ENCODE measurements at regions not wholly inside any gene's neighbourhood (a gene's known extent, or its start where the extent isn't known, plus 50 kb on each side); places are given as distances from the start of the nearest gene placed in this dataset.

DNA sequence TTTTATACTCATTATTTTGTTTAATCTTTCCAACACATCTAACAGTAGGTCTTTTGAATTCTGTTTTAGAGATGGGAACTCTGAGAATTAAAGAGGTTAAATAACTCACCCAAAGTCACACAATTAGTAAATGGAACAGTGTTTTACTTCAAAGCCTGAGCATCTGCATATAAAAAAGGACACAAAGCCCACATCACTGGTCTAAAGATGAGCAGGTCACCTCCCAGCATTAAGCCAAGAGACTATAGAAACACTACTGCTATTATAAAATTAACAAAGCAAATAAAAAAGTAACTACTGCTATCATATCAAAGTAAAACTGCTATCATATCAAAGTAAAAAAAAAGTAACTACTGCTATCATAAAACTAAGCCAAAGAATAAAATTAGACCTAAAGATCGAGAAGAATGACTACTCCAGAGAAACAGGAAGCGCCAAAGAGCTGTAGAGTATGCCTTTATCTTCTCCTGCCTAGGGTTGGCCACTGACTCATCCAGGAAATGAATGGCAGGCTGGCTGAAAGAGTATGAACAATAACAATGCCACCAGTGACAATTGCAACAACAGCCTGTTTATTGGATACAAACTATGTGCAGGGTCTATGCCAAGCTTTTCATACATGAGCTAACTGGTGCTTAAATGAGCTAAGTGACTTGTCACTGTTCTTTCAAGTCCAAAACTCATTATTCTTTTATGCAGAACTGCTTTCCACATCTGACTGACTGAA lies 1153.0 kb upstream of the TENM4 start:
- no peaks in the 10 kb centered on the region for H3K9me3 Mint-ChIP-seq (ENCODE audit: unreplicated experiment)
- no peaks in the 10 kb centered on the region for H3K36me3 Mint-ChIP-seq (ENCODE audit: insufficient read depth, unreplicated experiment)
- POLR2A ChIA-PET: interaction anchor here (0.7 kb wide), 1 partner anchor 431 kb away, joined by 3 read pairs; no protein-coding TSS in a partner anchor
- H3K4me3 Mint-ChIP-seq (ENCODE audit: unreplicated experiment): peak overlapping the region; percentile 16
- peak overlapping the region; percentile 87 for H3K27ac Mint-ChIP-seq (ENCODE audit: low read depth, unreplicated experiment)
- CTCF ChIA-PET: no interaction called here
- BruUV-seq (replicated peaks): no TSS peak
- peaks cover 16% of the 10 kb centered on the region for H3K4me1 Mint-ChIP-seq (ENCODE audit: insufficient read depth, unreplicated experiment)
- DNase-seq (ENCODE audit: unreplicated experiment): peak; percentile 85
- intact Hi-C loops (cut with micrococcal nuclease): loop anchor here (2.0 kb wide), 1 partner anchor 413 kb away; no protein-coding TSS in a partner anchor
- no peaks in the 10 kb centered on the region for H3K27me3 Mint-ChIP-seq (ENCODE audit: insufficient read depth, unreplicated experiment)
- TF ChIP-seq, protein P1, sequence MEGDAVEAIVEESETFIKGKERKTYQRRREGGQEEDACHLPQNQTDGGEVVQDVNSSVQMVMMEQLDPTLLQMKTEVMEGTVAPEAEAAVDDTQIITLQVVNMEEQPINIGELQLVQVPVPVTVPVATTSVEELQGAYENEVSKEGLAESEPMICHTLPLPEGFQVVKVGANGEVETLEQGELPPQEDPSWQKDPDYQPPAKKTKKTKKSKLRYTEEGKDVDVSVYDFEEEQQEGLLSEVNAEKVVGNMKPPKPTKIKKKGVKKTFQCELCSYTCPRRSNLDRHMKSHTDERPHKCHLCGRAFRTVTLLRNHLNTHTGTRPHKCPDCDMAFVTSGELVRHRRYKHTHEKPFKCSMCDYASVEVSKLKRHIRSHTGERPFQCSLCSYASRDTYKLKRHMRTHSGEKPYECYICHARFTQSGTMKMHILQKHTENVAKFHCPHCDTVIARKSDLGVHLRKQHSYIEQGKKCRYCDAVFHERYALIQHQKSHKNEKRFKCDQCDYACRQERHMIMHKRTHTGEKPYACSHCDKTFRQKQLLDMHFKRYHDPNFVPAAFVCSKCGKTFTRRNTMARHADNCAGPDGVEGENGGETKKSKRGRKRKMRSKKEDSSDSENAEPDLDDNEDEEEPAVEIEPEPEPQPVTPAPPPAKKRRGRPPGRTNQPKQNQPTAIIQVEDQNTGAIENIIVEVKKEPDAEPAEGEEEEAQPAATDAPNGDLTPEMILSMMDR (IDR thresholded peaks at IDR 0.05; ENCODE audit: unreplicated experiment): no peak

DNA sequence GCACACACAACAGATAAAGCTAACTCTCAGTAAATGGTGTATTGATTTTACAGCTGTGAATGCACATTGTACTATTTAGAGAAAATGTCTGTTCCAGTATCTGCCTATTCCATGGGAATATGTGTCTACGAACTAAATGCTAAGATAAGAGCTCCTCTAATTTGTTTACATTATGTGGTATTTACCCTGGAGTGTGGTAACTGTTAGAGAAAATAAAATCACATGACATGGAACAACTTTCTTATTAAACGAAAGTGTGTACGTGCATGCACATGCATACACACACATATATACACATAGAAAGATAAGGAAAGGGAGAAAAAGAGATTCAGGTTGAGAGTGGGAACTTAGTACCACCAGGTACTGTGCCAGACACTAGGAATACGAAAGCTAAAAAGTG lies 1151.7 kb upstream of the TENM4 start:
- Mint-ChIP-seq H3K36me3 (ENCODE audit: insufficient read depth, unreplicated experiment) (no peaks in the 10 kb centered on the region), H3K4me3 (ENCODE audit: unreplicated experiment) (no peak overlapping the region), H3K27me3 (ENCODE audit: insufficient read depth, unreplicated experiment) (no peaks in the 10 kb centered on the region), H3K4me1 (ENCODE audit: insufficient read depth, unreplicated experiment) (peaks cover 16% of the 10 kb centered on the region), H3K9me3 (ENCODE audit: unreplicated experiment) (no peaks in the 10 kb centered on the region), H3K27ac (ENCODE audit: low read depth, unreplicated experiment) (no peak overlapping the region)
- no peak for DNase-seq (ENCODE audit: unreplicated experiment)
- TF ChIP-seq, protein P1 (IDR thresholded peaks at IDR 0.05; ENCODE audit: unreplicated experiment): no peak
- intact Hi-C loops (cut with micrococcal nuclease): no loop called here
- BruUV-seq (replicated peaks): no TSS peak
- CTCF ChIA-PET: no interaction called here
- POLR2A ChIA-PET: no interaction called here

DNA sequence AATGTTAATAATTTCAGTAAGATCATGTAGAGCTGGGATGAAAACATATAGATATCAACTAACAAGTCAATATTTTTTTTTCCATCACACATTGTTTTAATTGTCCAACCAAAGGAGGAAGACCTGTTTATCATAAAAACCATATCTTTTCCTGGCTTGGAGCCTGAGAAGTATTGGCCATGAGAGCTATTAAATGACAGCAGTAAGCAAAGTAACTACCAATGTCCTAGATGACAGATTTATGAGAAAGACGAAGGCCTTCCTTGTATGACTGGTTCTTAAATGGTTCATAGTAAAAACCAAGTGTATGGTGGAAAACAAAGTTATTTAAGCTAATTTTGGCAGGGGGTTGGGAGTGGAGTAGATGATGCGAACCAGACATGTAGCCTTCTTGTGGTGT lies 1147.1 kb upstream of the TENM4 start:
- Mint-ChIP-seq H3K4me1 (ENCODE audit: insufficient read depth, unreplicated experiment) (peaks cover 3% of the 10 kb centered on the region), H3K27me3 (ENCODE audit: insufficient read depth, unreplicated experiment) (no peaks in the 10 kb centered on the region), H3K9me3 (ENCODE audit: unreplicated experiment) (no peaks in the 10 kb centered on the region), H3K36me3 (ENCODE audit: insufficient read depth, unreplicated experiment) (no peaks in the 10 kb centered on the region), H3K4me3 (ENCODE audit: unreplicated experiment) (no peak overlapping the region), H3K27ac (ENCODE audit: low read depth, unreplicated experiment) (no peak overlapping the region)
- no peak for DNase-seq (ENCODE audit: unreplicated experiment)
- BruUV-seq (replicated peaks): no TSS peak
- intact Hi-C loops (cut with micrococcal nuclease): no loop called here
- ChIA-PET CTCF (interaction anchor here (0.6 kb wide), 1 partner anchor 268 kb away, joined by 3 read pairs; no protein-coding TSS in a partner anchor), POLR2A (interaction anchor here (0.5 kb wide), 1 partner anchor 736 kb away, joined by 3 read pairs; no protein-coding TSS in a partner anchor)
- TF ChIP-seq, protein P1 (IDR thresholded peaks at IDR 0.05; ENCODE audit: unreplicated experiment): no peak

DNA sequence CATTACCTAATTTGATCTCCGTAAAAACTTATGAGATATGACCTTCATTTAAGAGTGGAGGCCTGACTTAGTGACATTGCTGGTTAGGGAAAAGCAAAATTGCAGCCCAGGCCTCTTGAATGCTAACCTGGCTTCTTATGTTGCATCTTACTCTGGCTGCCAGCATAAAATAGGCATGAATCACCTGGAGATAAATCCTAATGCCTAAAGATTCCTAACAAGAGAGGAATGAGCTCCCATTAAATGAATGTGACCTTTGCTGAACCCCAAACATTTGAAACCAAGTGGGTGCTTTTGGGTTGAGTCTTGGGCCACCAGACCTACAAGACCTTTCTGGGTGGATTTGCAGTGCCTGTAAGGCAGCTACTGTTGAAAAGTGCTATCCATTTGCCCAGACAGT lies 1145.6 kb upstream of the TENM4 start:
- intact Hi-C loops (cut with micrococcal nuclease): no loop called here
- Mint-ChIP-seq H3K4me1 (ENCODE audit: insufficient read depth, unreplicated experiment) (no peaks in the 10 kb centered on the region), H3K27ac (ENCODE audit: low read depth, unreplicated experiment) (no peak overlapping the region), H3K9me3 (ENCODE audit: unreplicated experiment) (no peaks in the 10 kb centered on the region), H3K27me3 (ENCODE audit: insufficient read depth, unreplicated experiment) (no peaks in the 10 kb centered on the region), H3K36me3 (ENCODE audit: insufficient read depth, unreplicated experiment) (no peaks in the 10 kb centered on the region), H3K4me3 (ENCODE audit: unreplicated experiment) (no peak overlapping the region)
- TF ChIP-seq, protein P1 (IDR thresholded peaks at IDR 0.05; ENCODE audit: unreplicated experiment): no peak
- POLR2A ChIA-PET: no interaction called here
- DNase-seq (ENCODE audit: unreplicated experiment): no peak
- no TSS peak for BruUV-seq (replicated peaks)
- CTCF ChIA-PET: interaction anchor here (1.0 kb wide), 1 partner anchor 121 kb away, joined by 6 read pairs; no protein-coding TSS in a partner anchor

Measured in MCF 10A (cell line).